WTC11 (cell line): ENCODE measurements at regions not wholly inside any gene's neighbourhood (a gene's known extent, or its start where the extent isn't known, plus 50 kb on each side); places are given as distances from the start of the nearest gene placed in this dataset.

Source experiments
- CREM ChIP-seq: sonication (generic); formaldehyde crosslinking; IDR thresholded peaks from 2 replicates; pipeline ENCODE4 v1.8.1; 2022; ENCODE audit warnings: mild to moderate bottlenecking, missing genetic modification reagents, moderate library complexity
- FOXP1 ChIP-seq: sonication (generic); formaldehyde crosslinking; IDR thresholded peaks from 2 replicates; pipeline ENCODE4 v1.8.0; 2022; ENCODE audit warnings: missing genetic modification reagents, mild to moderate bottlenecking, moderate library complexity, borderline replicate concordance
- NFYB ChIP-seq: sonication (generic); formaldehyde crosslinking; conservative IDR thresholded peaks from 2 replicates; pipeline ENCODE4 v1.8.0; 2022; ENCODE audit warnings: low read depth, missing genetic modification reagents
- RELA ChIP-seq: sonication (generic); formaldehyde crosslinking; IDR thresholded peaks from 2 replicates; pipeline ENCODE4 v1.8.1; 2022; ENCODE audit warnings: missing genetic modification reagents, mild to moderate bottlenecking, borderline replicate concordance
- TEAD1 ChIP-seq: sonication (generic); formaldehyde crosslinking; IDR thresholded peaks from 2 replicates; pipeline ENCODE4 v1.8.0; 2022; ENCODE audit warnings: mild to moderate bottlenecking, missing genetic modification reagents
- ZNF219 ChIP-seq: sonication (generic); formaldehyde crosslinking; IDR thresholded peaks from 2 replicates; pipeline ENCODE4 v1.8.0; 2023; ENCODE audit warnings: missing genetic modification reagents, mild to moderate bottlenecking, borderline replicate concordance
- ZNF317 ChIP-seq: sonication (generic); formaldehyde crosslinking; IDR thresholded peaks from 2 replicates; pipeline ENCODE4 v1.8.1; 2023; ENCODE audit warnings: low read depth, mild to moderate bottlenecking, moderate library complexity, missing genetic modification reagents, borderline replicate concordance
- TF ChIP-seq, protein P1 (sequence below): fragments of 200-600 bp; IDR thresholded peaks from 2 replicates; pipeline ENCODE4 v1.8.0; 2022; ENCODE audit warnings: antibody characterized with exemption
- TF ChIP-seq, protein P2 (sequence below): sonication (generic); formaldehyde crosslinking; IDR thresholded peaks from 2 replicates; pipeline ENCODE4 v1.8.0; 2022; ENCODE audit warnings: mild to moderate bottlenecking, missing genetic modification reagents
- TF ChIP-seq, protein P3 (sequence below): sonication (generic); formaldehyde crosslinking; IDR thresholded peaks from 2 replicates; pipeline ENCODE4 v1.8.0; 2022; ENCODE audit warnings: mild to moderate bottlenecking, missing genetic modification reagents
- TF ChIP-seq, protein P4 (sequence below): fragments of 250-450 bp; sonication (Bioruptor Pico); IDR thresholded peaks from 2 replicates; pipeline ENCODE4 v2.1.2; 2022; ENCODE audit warnings: mild to moderate bottlenecking, moderate library complexity
- TF ChIP-seq, protein P5 (sequence below): sonication (generic); formaldehyde crosslinking; conservative IDR thresholded peaks from 2 replicates; pipeline ENCODE4 v1.8.1; 2022; ENCODE audit warnings: mild to moderate bottlenecking, missing genetic modification reagents
- TF ChIP-seq, protein P6 (sequence below): sonication (generic); formaldehyde crosslinking; IDR thresholded peaks from 2 replicates; pipeline ENCODE4 v1.8.1; 2023; ENCODE audit warnings: mild to moderate bottlenecking, moderate library complexity, missing genetic modification reagents

DNA sequence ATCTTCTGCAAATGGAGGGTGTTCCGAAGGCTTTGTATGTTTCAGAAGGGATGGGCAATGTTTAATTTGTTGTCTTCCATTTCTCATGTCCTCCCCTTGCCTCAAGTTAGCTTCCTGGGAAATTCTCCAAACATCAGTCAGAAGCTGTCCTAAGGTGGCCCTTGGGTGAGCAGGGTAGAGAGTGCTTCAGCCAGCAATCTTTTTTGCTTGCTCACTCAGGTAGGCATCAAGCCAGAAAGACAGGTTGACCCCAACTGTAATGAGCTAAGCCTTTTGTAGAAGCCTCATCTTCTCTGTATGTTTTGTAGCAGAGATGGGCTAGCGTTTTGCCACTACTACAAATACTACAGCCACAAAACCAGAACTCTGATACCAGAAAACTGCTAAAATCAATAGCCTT lies 321.5 kb upstream of the FAM78B start:
- TF ChIP-seq, protein P1, sequence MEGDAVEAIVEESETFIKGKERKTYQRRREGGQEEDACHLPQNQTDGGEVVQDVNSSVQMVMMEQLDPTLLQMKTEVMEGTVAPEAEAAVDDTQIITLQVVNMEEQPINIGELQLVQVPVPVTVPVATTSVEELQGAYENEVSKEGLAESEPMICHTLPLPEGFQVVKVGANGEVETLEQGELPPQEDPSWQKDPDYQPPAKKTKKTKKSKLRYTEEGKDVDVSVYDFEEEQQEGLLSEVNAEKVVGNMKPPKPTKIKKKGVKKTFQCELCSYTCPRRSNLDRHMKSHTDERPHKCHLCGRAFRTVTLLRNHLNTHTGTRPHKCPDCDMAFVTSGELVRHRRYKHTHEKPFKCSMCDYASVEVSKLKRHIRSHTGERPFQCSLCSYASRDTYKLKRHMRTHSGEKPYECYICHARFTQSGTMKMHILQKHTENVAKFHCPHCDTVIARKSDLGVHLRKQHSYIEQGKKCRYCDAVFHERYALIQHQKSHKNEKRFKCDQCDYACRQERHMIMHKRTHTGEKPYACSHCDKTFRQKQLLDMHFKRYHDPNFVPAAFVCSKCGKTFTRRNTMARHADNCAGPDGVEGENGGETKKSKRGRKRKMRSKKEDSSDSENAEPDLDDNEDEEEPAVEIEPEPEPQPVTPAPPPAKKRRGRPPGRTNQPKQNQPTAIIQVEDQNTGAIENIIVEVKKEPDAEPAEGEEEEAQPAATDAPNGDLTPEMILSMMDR, result no peak
- TF ChIP-seq, protein P2, sequence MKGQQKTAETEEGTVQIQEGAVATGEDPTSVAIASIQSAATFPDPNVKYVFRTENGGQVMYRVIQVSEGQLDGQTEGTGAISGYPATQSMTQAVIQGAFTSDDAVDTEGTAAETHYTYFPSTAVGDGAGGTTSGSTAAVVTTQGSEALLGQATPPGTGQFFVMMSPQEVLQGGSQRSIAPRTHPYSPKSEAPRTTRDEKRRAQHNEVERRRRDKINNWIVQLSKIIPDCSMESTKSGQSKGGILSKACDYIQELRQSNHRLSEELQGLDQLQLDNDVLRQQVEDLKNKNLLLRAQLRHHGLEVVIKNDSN (CRISPR knock-in tag), result no peak
- TF ChIP-seq ZNF317 (CRISPR knock-in tag), result no peak
- no peak for TF ChIP-seq FOXP1
- TF ChIP-seq, protein P3, sequence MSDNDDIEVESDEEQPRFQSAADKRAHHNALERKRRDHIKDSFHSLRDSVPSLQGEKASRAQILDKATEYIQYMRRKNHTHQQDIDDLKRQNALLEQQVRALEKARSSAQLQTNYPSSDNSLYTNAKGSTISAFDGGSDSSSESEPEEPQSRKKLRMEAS (CRISPR knock-in tag), result no peak
- TF ChIP-seq, protein P4, sequence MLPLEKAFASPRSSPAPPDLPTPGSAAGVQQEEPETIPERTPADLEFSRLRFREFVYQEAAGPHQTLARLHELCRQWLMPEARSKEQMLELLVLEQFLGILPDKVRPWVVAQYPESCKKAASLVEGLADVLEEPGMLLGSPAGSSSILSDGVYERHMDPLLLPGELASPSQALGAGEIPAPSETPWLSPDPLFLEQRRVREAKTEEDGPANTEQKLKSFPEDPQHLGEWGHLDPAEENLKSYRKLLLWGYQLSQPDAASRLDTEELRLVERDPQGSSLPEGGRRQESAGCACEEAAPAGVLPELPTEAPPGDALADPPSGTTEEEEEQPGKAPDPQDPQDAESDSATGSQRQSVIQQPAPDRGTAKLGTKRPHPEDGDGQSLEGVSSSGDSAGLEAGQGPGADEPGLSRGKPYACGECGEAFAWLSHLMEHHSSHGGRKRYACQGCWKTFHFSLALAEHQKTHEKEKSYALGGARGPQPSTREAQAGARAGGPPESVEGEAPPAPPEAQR (CRISPR knock-in tag), result no peak
- TF ChIP-seq, protein P5, sequence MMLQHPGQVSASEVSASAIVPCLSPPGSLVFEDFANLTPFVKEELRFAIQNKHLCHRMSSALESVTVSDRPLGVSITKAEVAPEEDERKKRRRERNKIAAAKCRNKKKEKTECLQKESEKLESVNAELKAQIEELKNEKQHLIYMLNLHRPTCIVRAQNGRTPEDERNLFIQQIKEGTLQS (CRISPR knock-in tag), result no peak
- TF ChIP-seq ZNF219, result no peak
- TF ChIP-seq CREM (CRISPR knock-in tag), result no peak
- no peak for TF ChIP-seq NFYB
- TF ChIP-seq RELA, result no peak
- TF ChIP-seq, protein P6, sequence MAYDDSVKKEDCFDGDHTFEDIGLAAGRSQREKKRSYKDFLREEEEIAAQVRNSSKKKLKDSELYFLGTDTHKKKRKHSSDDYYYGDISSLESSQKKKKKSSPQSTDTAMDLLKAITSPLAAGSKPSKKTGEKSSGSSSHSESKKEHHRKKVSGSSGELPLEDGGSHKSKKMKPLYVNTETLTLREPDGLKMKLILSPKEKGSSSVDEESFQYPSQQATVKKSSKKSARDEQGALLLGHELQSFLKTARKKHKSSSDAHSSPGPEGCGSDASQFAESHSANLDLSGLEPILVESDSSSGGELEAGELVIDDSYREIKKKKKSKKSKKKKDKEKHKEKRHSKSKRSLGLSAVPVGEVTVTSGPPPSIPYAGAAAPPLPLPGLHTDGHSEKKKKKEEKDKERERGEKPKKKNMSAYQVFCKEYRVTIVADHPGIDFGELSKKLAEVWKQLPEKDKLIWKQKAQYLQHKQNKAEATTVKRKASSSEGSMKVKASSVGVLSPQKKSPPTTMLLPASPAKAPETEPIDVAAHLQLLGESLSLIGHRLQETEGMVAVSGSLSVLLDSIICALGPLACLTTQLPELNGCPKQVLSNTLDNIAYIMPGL (CRISPR knock-in tag), result no peak
- TF ChIP-seq TEAD1, result no peak
